MM.1S (cell line): ENCODE measurements at regions not wholly inside any gene's neighbourhood (a gene's known extent, or its start where the extent isn't known, plus 50 kb on each side); places are given as distances from the start of the nearest gene placed in this dataset.

ENCODE experiments used
- DNase-seq: peaks from one replicate; pipeline ENCODE4 v3.0.0-alpha.2; 2015
- H2AFZ ChIP-seq: fragments of 300-600 bp; sonication (generic); 2 replicates; pipeline ENCODE4 v1.6.0; 2016; ENCODE audit warnings: antibody characterized with exemption, low read length
- H3F3A ChIP-seq: fragments of 300-600 bp; sonication (generic); 2 replicates; pipeline ENCODE4 v1.6.1; 2016; ENCODE audit warnings: mild to moderate bottlenecking, antibody characterized with exemption, low read length, moderate library complexity, mixed read lengths; ENCODE audit not compliant: insufficient read depth
- H3K27ac ChIP-seq: fragments of 300-600 bp; sonication (generic); 2 replicates; pipeline ENCODE4 v1.5.1; 2016; ENCODE audit warnings: mild to moderate bottlenecking, low read length
- H3K27me3 ChIP-seq: fragments of 300-600 bp; sonication (generic); replicated peaks from 2 replicates; pipeline ENCODE4 v1.6.0; 2016; ENCODE audit warnings: low read length; ENCODE audit not compliant: insufficient read depth
- H3K36me3 ChIP-seq: fragments of 300-600 bp; sonication (generic); replicated peaks from 2 replicates; pipeline ENCODE4 v1.6.1; 2016; ENCODE audit warnings: mild to moderate bottlenecking, low read length, mixed read lengths; ENCODE audit not compliant: insufficient read depth
- H3K4me1 ChIP-seq: fragments of 300-600 bp; sonication (generic); 2 replicates; pipeline ENCODE4 v1.6.1; 2016; ENCODE audit warnings: low read length, mixed read lengths
- H3K4me2 ChIP-seq: fragments of 300-600 bp; sonication (generic); 2 replicates; pipeline ENCODE4 v1.6.0; 2016; ENCODE audit warnings: low read depth, low read length
- H3K4me3 ChIP-seq: fragments of 300-600 bp; sonication (generic); 2 replicates; pipeline ENCODE4 v1.5.1; 2016; ENCODE audit warnings: low read length, mixed read lengths
- H3K79me2 ChIP-seq: fragments of 300-600 bp; sonication (generic); 2 replicates; pipeline ENCODE4 v1.6.1; 2016; ENCODE audit warnings: mixed run types, low read length, mixed read lengths
- H3K9ac ChIP-seq: fragments of 300-600 bp; sonication (generic); 2 replicates; pipeline ENCODE4 v1.6.1; 2016; ENCODE audit warnings: low read length, mixed read lengths
- H3K9me2 ChIP-seq: fragments of 300-600 bp; sonication (generic); replicated peaks from 2 replicates; pipeline ENCODE4 v1.6.1; 2016; ENCODE audit warnings: mild to moderate bottlenecking, low read length, mixed read lengths; ENCODE audit not compliant: insufficient read depth
- H3K9me3 ChIP-seq: fragments of 300-600 bp; sonication (generic); replicated peaks from 2 replicates; pipeline ENCODE4 v1.6.1; 2016; ENCODE audit warnings: mild to moderate bottlenecking, low read length, mixed read lengths; ENCODE audit not compliant: insufficient read depth
- H4K20me1 ChIP-seq: fragments of 300-600 bp; sonication (generic); 2 replicates; pipeline ENCODE4 v1.6.1; 2016; ENCODE audit warnings: mild to moderate bottlenecking, low read length, moderate library complexity, mixed read lengths; ENCODE audit not compliant: insufficient read depth
- EZH2 ChIP-seq: fragments of 300-600 bp; sonication (generic); optimal IDR thresholded peaks from 2 replicates; pipeline ENCODE3; 2017; ENCODE audit warnings: low read depth, mild to moderate bottlenecking, antibody characterized with exemption, low read length, mixed read lengths
- EZH2phosphoT487 ChIP-seq: fragments of 300-600 bp; sonication (generic); IDR thresholded peaks from 2 replicates; pipeline ENCODE4 v1.6.1; 2018; ENCODE audit warnings: antibody characterized with exemption, low read length
- TF ChIP-seq, protein P1 (sequence below): fragments of 300-600 bp; sonication (generic); IDR thresholded peaks from 2 replicates; pipeline ENCODE4 v1.5.1; 2016; ENCODE audit warnings: antibody characterized with exemption, low read length, mixed read lengths

DNA sequence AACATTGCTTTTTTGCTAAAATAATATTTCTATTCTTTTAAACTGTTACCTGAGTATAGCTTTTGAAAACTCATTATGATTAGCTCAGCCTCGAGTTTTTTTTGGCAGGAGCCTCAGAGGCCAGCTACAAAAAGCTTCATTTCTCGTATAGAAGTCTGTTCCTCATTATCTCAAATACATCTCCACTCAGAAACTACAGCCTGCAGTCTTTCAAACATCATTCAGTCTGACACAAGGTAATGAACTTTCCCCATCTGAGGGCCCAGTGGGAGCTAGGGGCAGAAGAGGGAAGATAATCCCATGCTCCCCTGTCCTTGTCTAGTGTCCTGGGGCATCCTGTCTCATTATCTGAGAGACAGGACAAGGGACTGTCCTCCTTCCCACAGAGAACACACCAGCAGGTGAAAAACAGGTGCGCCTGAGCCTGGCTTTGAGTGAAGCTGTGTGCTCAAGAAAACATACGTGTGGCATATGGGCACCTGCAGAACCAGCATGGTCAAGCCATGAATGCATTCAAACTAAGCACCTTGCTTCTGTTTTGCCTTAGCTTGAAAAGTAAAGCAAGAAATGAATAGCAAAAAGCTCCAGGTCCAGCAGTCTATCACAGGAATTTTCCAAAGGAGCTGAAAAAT, 247.5 kb downstream of the MREG start:
- TF ChIP-seq EZH2 (no peak), EZH2phosphoT487 (no peak)
- TF ChIP-seq, protein P1, sequence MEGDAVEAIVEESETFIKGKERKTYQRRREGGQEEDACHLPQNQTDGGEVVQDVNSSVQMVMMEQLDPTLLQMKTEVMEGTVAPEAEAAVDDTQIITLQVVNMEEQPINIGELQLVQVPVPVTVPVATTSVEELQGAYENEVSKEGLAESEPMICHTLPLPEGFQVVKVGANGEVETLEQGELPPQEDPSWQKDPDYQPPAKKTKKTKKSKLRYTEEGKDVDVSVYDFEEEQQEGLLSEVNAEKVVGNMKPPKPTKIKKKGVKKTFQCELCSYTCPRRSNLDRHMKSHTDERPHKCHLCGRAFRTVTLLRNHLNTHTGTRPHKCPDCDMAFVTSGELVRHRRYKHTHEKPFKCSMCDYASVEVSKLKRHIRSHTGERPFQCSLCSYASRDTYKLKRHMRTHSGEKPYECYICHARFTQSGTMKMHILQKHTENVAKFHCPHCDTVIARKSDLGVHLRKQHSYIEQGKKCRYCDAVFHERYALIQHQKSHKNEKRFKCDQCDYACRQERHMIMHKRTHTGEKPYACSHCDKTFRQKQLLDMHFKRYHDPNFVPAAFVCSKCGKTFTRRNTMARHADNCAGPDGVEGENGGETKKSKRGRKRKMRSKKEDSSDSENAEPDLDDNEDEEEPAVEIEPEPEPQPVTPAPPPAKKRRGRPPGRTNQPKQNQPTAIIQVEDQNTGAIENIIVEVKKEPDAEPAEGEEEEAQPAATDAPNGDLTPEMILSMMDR, result no peak

GRCh38 chr2:215764441-215765048, 248.8 kb downstream of the MREG start:
- H3K27me3 ChIP-seq, result no peaks in the 10 kb centered on the region
- no peaks in the 10 kb centered on the region for H3K36me3 ChIP-seq
- TF ChIP-seq EZH2phosphoT487, result no peak
- no peak overlapping the region for H3K4me3 ChIP-seq
- no peak overlapping the region for H3K9ac ChIP-seq
- no peaks in the 10 kb centered on the region for H4K20me1 ChIP-seq
- no peaks in the 10 kb centered on the region for H3K4me1 ChIP-seq
- H3K4me2 ChIP-seq, result no peak overlapping the region
- no peak overlapping the region for H2AFZ ChIP-seq
- no peaks in the 10 kb centered on the region for H3K9me3 ChIP-seq
- H3F3A ChIP-seq, result no peaks in the 10 kb centered on the region
- H3K27ac ChIP-seq, result no peak overlapping the region
- DNase-seq, result no peak
- H3K79me2 ChIP-seq, result no peaks in the 10 kb centered on the region
- no peaks in the 10 kb centered on the region for H3K9me2 ChIP-seq

More for the DNA sequence above, 247.5 kb downstream of the MREG start:
- Histone ChIP-seq H3K9ac (no peak overlapping the region), H3K9me3 (no peaks in the 10 kb centered on the region), H3F3A (no peaks in the 10 kb centered on the region), H2AFZ (no peak overlapping the region), H3K4me2 (no peak overlapping the region), H4K20me1 (no peaks in the 10 kb centered on the region), H3K27me3 (no peaks in the 10 kb centered on the region), H3K27ac (no peak overlapping the region), H3K4me3 (no peak overlapping the region), H3K4me1 (no peaks in the 10 kb centered on the region), H3K36me3 (no peaks in the 10 kb centered on the region), H3K9me2 (no peaks in the 10 kb centered on the region), H3K79me2 (no peaks in the 10 kb centered on the region)
- no peak for DNase-seq

GRCh38 chr2:215760557-215760956, 252.8 kb downstream of the MREG start:
- no peaks in the 10 kb centered on the region for H3K9me3 ChIP-seq
- no peak for TF ChIP-seq EZH2
- no peak for TF ChIP-seq EZH2phosphoT487
- TF ChIP-seq, protein P1, result no peak
- no peak for DNase-seq
- no peaks in the 10 kb centered on the region for H3K4me1 ChIP-seq
- no peak overlapping the region for H3K9ac ChIP-seq
- H3K9me2 ChIP-seq, result no peaks in the 10 kb centered on the region
- no peaks in the 10 kb centered on the region for H4K20me1 ChIP-seq
- H3K4me3 ChIP-seq, result no peak overlapping the region
- no peak overlapping the region for H3K27ac ChIP-seq
- H3K4me2 ChIP-seq, result no peak overlapping the region
- no peaks in the 10 kb centered on the region for H3K27me3 ChIP-seq
- H3K36me3 ChIP-seq, result no peaks in the 10 kb centered on the region
- H3K79me2 ChIP-seq, result no peaks in the 10 kb centered on the region
- H3F3A ChIP-seq, result no peaks in the 10 kb centered on the region
- no peak overlapping the region for H2AFZ ChIP-seq

- no peak for DNase-seq
- H3K4me1 ChIP-seq, result no peaks in the 10 kb centered on the region
- H3K9me3 ChIP-seq, result no peaks in the 10 kb centered on the region
- no peak overlapping the region for H2AFZ ChIP-seq
- no peaks in the 10 kb centered on the region for H3K36me3 ChIP-seq
- H3K4me2 ChIP-seq, result no peak overlapping the region
- H3K9me2 ChIP-seq, result no peaks in the 10 kb centered on the region
- TF ChIP-seq, protein P1, result no peak
- TF ChIP-seq EZH2phosphoT487 (no peak), EZH2 (no peak)
- H3K27me3 ChIP-seq, result no peaks in the 10 kb centered on the region
- no peak overlapping the region for H3K4me3 ChIP-seq
- H3K79me2 ChIP-seq, result no peaks in the 10 kb centered on the region
- no peak overlapping the region for H3K9ac ChIP-seq
- no peaks in the 10 kb centered on the region for H3F3A ChIP-seq
- H4K20me1 ChIP-seq, result no peaks in the 10 kb centered on the region
- no peak overlapping the region for H3K27ac ChIP-seq
These were observed 253.3 kb downstream of the MREG start for GRCh38 chr2:215760091-215760490.
